HEK293T (cell line): ENCODE measurements at regions not wholly inside any gene's neighbourhood (a gene's known extent, or its start where the extent isn't known, plus 50 kb on each side); places are given as distances from the start of the nearest gene placed in this dataset.

Experiments used
- ARNT ChIP-seq: fragments of 450-650 bp; IDR thresholded peaks from 2 replicates; pipeline ENCODE4 v1.6.1; 2017; ENCODE audit warnings: mild to moderate bottlenecking
- CTBP1 ChIP-seq: fragments of 450-650 bp; IDR thresholded peaks from 2 replicates; pipeline ENCODE4 v1.6.1; 2016; ENCODE audit warnings: borderline replicate concordance
- FOXA1 ChIP-seq: fragments of 450-650 bp; IDR thresholded peaks from 2 replicates; pipeline ENCODE4 v1.6.1; 2016; ENCODE audit warnings: mild to moderate bottlenecking
- FOXK2 ChIP-seq: fragments of 450-650 bp; IDR thresholded peaks from 2 replicates; pipeline ENCODE4 v1.6.1; 2016; ENCODE audit warnings: mild to moderate bottlenecking
- FOXM1 ChIP-seq: fragments of 450-650 bp; IDR thresholded peaks from 2 replicates; pipeline ENCODE4 v1.6.1; 2017; ENCODE audit warnings: mild to moderate bottlenecking, borderline replicate concordance
- SP1 ChIP-seq: fragments of 450-650 bp; IDR thresholded peaks from 2 replicates; pipeline ENCODE4 v1.6.1; 2017
- SUZ12 ChIP-seq: fragments of 450-650 bp; IDR thresholded peaks from 2 replicates; pipeline ENCODE4 v1.6.1; 2016; ENCODE audit warnings: mild to moderate bottlenecking
- TARDBP ChIP-seq: fragments of 450-650 bp; IDR thresholded peaks from 2 replicates; pipeline ENCODE4 v1.6.1; 2016
- ZNF384 ChIP-seq: fragments of 450-650 bp; IDR thresholded peaks from 2 replicates; pipeline ENCODE4 v1.6.1; 2016
- TF ChIP-seq, protein P1 (sequence below): fragments of 450-650 bp; IDR thresholded peaks from 2 replicates; pipeline ENCODE4 v1.6.1; 2016

DNA sequence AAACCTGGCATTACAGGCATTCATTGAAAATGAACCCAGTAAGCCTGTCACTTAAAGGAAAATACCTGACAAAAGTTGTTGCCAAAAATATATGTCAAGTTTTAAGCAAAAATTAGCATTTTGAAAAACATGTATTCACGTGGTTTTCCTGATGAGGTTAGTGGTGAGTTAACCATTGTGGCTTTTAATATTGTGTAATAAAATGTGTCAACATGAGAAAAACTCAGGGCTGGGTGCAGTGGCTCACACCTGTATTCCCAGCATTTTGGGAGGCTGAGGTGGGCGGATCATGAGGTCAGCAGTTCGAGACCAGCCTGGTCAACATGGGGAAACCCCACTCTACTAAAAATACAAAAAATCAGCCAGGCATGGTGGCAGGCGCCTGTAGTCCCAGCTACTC, 731.4 kb downstream of the KCNT2 start:
- TF ChIP-seq SUZ12 (no peak), TARDBP (no peak), FOXM1 (no peak), ARNT (no peak), SP1 (no peak), ZNF384 (no peak), FOXA1 (no peak), FOXK2 (no peak), CTBP1 (no peak)
- TF ChIP-seq, protein P1, sequence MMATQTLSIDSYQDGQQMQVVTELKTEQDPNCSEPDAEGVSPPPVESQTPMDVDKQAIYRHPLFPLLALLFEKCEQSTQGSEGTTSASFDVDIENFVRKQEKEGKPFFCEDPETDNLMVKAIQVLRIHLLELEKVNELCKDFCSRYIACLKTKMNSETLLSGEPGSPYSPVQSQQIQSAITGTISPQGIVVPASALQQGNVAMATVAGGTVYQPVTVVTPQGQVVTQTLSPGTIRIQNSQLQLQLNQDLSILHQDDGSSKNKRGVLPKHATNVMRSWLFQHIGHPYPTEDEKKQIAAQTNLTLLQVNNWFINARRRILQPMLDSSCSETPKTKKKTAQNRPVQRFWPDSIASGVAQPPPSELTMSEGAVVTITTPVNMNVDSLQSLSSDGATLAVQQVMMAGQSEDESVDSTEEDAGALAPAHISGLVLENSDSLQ: no peak
